LNCAP (cell line): ENCODE measurements at regions not wholly inside any gene's neighbourhood (a gene's known extent, or its start where the extent isn't known, plus 50 kb on each side); places are given as distances from the start of the nearest gene placed in this dataset.

Experiments used
- CTCF ChIP-seq: fragments of 450-650 bp; IDR thresholded peaks from 2 replicates; pipeline ENCODE4 v1.5.1; 2017; ENCODE audit warnings: mild to moderate bottlenecking

GRCh38 chr11:121936781-121937447 lies 179.1 kb downstream of the BLID start:
- no peak for TF ChIP-seq CTCF

GRCh38 chr11:121936370-121936769 lies 179.6 kb downstream of the BLID start:
- no peak for TF ChIP-seq CTCF

- TF ChIP-seq CTCF, result no peak
Observed at GRCh38 chr11:121933694-121934093, 182.3 kb downstream of the BLID start.

GRCh38 chr11:121933294-121933693 lies 182.7 kb downstream of the BLID start:
- TF ChIP-seq CTCF, result no peak

GRCh38 chr11:121932646-121933185 lies 183.3 kb downstream of the BLID start:
- no peak for TF ChIP-seq CTCF

DNA sequence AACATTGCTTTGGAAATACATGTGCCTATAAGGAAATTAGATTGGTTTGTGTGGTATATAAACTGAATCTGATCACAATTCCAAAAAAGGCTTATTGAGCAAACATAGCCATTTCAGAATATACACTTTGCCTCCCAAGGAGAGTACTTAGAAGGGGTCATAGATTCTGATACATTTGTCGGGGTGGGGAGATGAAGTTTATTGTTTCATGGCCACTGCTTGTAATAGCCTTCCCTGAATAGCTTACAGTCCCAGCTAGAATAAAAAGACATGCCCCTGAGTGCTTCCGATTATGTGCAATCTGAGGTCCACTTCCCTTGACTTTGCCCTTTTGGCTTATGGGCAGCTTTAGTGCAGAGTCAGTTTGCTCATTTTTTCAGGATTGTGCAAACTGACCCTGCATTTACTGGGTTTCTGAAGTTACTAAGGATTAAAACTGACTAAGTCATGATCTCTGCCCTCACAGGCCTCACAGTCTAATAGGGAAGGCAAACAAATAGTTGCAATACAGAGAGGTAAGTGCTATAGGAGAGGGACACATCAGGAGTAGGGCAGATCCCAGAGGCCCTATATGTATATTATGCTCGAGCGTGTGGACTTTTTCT lies 184.2 kb downstream of the BLID start:
- TF ChIP-seq CTCF, result no peak

GRCh38 chr11:121931121-121931520 lies 184.9 kb downstream of the BLID start:
- TF ChIP-seq CTCF, result no peak
